Activated CD4-positive, alpha-beta T cell treated with anti-CD3 and anti-CD28 coated beads, Interleukin-2, amount 50 U/mL, for 4 hours (primary cell): ENCODE measurements at regions not wholly inside any gene's neighbourhood (a gene's known extent, or its start where the extent isn't known, plus 50 kb on each side); places are given as distances from the start of the nearest gene placed in this dataset.

Experiments used
- DNase-seq, 2 experiments: peaks; one replicate each; pipeline ENCODE4 v3.0.0-alpha.2; 2020

- no peak for DNase-seq
Measured at GRCh38 chr2:64345998-64346397, 108.0 kb upstream of the LGALSL start.

- DNase-seq: no peak
Measured at GRCh38 chr2:64348386-64349130, 105.4 kb upstream of the LGALSL start.

GRCh38 chr2:64349131-64349530, 104.8 kb upstream of the LGALSL start:
- DNase-seq: no peak

GRCh38 chr2:64350996-64351395, 103.0 kb upstream of the LGALSL start:
- DNase-seq: no peak

GRCh38 chr2:64352292-64352691, 101.7 kb upstream of the LGALSL start:
- no peak for DNase-seq

GRCh38 chr2:64354857-64355680, 98.9 kb upstream of the LGALSL start:
- DNase-seq: no peak

GRCh38 chr2:64356906-64357305, 97.1 kb upstream of the LGALSL start:
- DNase-seq: no peak

GRCh38 chr2:64359171-64359891, 94.6 kb upstream of the LGALSL start:
- no peak for DNase-seq

GRCh38 chr2:64359892-64360657, 93.9 kb upstream of the LGALSL start:
- peak; percentile 41 to 50 for DNase-seq

- no peak for DNase-seq
Measured at GRCh38 chr2:64361151-64361938, 92.6 kb upstream of the LGALSL start.

GRCh38 chr2:64362562-64363026, 91.4 kb upstream of the LGALSL start:
- DNase-seq: no peak

- DNase-seq: no peak
Measured at GRCh38 chr2:64363140-64363539, 90.8 kb upstream of the LGALSL start.

GRCh38 chr2:64363848-64364247, 90.1 kb upstream of the LGALSL start:
- DNase-seq: no peak

GRCh38 chr2:64367444-64368232, 86.3 kb upstream of the LGALSL start:
- no peak for DNase-seq

GRCh38 chr2:64369706-64370105, 84.3 kb upstream of the LGALSL start:
- DNase-seq: no peak

- DNase-seq: no peak
Measured at GRCh38 chr2:64371727-64372126, 82.2 kb upstream of the LGALSL start.

- no peak for DNase-seq
Measured at GRCh38 chr2:64374686-64375085, 79.3 kb upstream of the LGALSL start.

GRCh38 chr2:64376926-64377325, 77.0 kb upstream of the LGALSL start:
- DNase-seq: no peak

- no peak for DNase-seq
Measured at GRCh38 chr2:64379186-64379585, 74.8 kb upstream of the LGALSL start.

GRCh38 chr2:64380853-64381527, 73.0 kb upstream of the LGALSL start:
- no peak for DNase-seq
